ENCODE measurements at regions not wholly inside any gene's neighbourhood (a gene's known extent, or its start where the extent isn't known, plus 50 kb on each side); places are given as distances from the start of the nearest gene placed in this dataset.

GRCh38 chr10:131698986-131699385, 201.8 kb upstream of the PPP2R2D start:
- Histone ChIP-seq H3K79me2 (no peaks in the 10 kb centered on the region), H3K9me2 (replicated peaks; ENCODE audit: insufficient read depth) (no peaks in the 10 kb centered on the region), H2AFZ (no peak overlapping the region), H3K4me3 (no peak overlapping the region), H3K27ac (no peak overlapping the region), H3K4me1 (ENCODE audit: insufficient read depth) (no peaks in the 10 kb centered on the region), H3K4me2 (no peak overlapping the region), H3K9me3 (ENCODE audit: low read depth) (no peaks in the 10 kb centered on the region), H4K20me1 (ENCODE audit: insufficient read depth, poor library complexity, severe bottlenecking) (no peaks in the 10 kb centered on the region), H3K27me3 (no peaks in the 10 kb centered on the region), H3K36me3 (replicated peaks; ENCODE audit: insufficient read depth, low read depth) (no peaks in the 10 kb centered on the region)
- no peak for DNase-seq (ENCODE audit: low spot score)
- 84% methylated on average over 12 of the region's 12 CpGs for WGBS (ENCODE audit: low lambda C conversion rate, missing lambda C conversion rate)
- TF ChIP-seq EZH2 (IDR thresholded peaks at IDR 0.05; ENCODE audit: borderline replicate concordance): no peak
- TF ChIP-seq, protein P1, sequence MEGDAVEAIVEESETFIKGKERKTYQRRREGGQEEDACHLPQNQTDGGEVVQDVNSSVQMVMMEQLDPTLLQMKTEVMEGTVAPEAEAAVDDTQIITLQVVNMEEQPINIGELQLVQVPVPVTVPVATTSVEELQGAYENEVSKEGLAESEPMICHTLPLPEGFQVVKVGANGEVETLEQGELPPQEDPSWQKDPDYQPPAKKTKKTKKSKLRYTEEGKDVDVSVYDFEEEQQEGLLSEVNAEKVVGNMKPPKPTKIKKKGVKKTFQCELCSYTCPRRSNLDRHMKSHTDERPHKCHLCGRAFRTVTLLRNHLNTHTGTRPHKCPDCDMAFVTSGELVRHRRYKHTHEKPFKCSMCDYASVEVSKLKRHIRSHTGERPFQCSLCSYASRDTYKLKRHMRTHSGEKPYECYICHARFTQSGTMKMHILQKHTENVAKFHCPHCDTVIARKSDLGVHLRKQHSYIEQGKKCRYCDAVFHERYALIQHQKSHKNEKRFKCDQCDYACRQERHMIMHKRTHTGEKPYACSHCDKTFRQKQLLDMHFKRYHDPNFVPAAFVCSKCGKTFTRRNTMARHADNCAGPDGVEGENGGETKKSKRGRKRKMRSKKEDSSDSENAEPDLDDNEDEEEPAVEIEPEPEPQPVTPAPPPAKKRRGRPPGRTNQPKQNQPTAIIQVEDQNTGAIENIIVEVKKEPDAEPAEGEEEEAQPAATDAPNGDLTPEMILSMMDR (IDR thresholded peaks at IDR 0.05; ENCODE audit: poor library complexity): no peak
- no peak for TF ChIP-seq EZH2phosphoT487 (IDR thresholded peaks at IDR 0.05; ENCODE audit: low read depth, severe bottlenecking, unreplicated experiment)

DNA sequence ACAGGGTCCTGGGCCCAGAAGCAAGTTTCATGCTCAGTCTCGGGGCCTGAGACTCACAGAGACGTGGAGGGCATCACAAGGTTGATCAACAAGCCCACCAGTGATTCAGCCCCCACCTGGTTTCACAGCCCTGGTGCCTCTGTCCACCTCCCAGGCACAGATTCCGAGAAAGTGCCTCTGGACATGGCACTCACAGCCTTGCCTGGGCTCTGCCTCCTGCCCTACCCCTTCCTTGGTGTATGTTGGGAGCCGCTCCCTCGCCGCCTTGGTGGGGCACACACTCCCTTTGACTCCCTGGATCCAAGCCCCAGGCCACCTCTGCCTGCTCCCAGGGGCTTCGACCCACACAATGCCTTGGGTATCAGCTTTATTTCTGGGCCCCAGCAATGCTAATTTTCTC, 200.8 kb upstream of the PPP2R2D start:
- Histone ChIP-seq H3K4me1 (ENCODE audit: insufficient read depth) (no peaks in the 10 kb centered on the region), H3K4me2 (no peak overlapping the region)
- DNase-seq (ENCODE audit: low spot score): no peak

DNA sequence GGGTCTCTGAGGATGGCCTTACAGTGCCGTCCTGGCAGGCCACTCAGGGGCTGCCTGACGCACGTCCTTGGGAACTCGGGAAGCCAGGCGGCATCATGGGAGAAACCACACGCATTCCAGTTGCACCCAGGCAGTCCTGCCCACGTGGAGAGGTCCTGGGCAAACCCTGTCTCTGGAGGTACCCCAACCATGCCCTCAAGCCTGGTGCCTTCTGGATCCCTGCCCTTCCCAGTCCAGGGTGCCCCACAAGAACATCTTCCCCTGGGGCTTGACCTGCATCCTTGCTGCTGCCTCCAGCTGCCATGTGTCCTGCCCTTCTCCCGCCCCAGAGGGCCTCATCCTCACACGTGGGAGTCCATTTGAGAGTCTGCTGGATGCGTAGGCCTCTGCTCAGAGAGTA, 200.3 kb upstream of the PPP2R2D start:
- no peaks in the 10 kb centered on the region for H3K4me1 ChIP-seq (ENCODE audit: insufficient read depth)
- no peak overlapping the region for H3K4me3 ChIP-seq
- H2AFZ ChIP-seq: no peak overlapping the region
- no peak for TF ChIP-seq EZH2 (IDR thresholded peaks at IDR 0.05; ENCODE audit: borderline replicate concordance)
- no peak for TF ChIP-seq EZH2phosphoT487 (IDR thresholded peaks at IDR 0.05; ENCODE audit: low read depth, severe bottlenecking, unreplicated experiment)
- TF ChIP-seq, protein P1 (IDR thresholded peaks at IDR 0.05; ENCODE audit: poor library complexity): no peak
- DNase-seq (ENCODE audit: low spot score): no peak
- H3K27ac ChIP-seq: no peak overlapping the region
- no peaks in the 10 kb centered on the region for H3K36me3 ChIP-seq (replicated peaks; ENCODE audit: insufficient read depth, low read depth)
- H3K4me2 ChIP-seq: no peak overlapping the region
- H3K9me2 ChIP-seq (replicated peaks; ENCODE audit: insufficient read depth): no peaks in the 10 kb centered on the region
- no peaks in the 10 kb centered on the region for H3K27me3 ChIP-seq
- 82% methylated on average over 10 of the region's 10 CpGs for WGBS (ENCODE audit: low lambda C conversion rate, missing lambda C conversion rate)
- H4K20me1 ChIP-seq (ENCODE audit: insufficient read depth, poor library complexity, severe bottlenecking): no peaks in the 10 kb centered on the region
- no peaks in the 10 kb centered on the region for H3K79me2 ChIP-seq
- H3K9me3 ChIP-seq (ENCODE audit: low read depth): no peaks in the 10 kb centered on the region

More for the DNA sequence above, 200.8 kb upstream of the PPP2R2D start:
- H3K36me3 ChIP-seq (replicated peaks; ENCODE audit: insufficient read depth, low read depth): no peaks in the 10 kb centered on the region
- no peak for TF ChIP-seq EZH2phosphoT487 (IDR thresholded peaks at IDR 0.05; ENCODE audit: low read depth, severe bottlenecking, unreplicated experiment)
- TF ChIP-seq EZH2 (IDR thresholded peaks at IDR 0.05; ENCODE audit: borderline replicate concordance): no peak
- TF ChIP-seq, protein P1 (IDR thresholded peaks at IDR 0.05; ENCODE audit: poor library complexity): no peak
- no peaks in the 10 kb centered on the region for H4K20me1 ChIP-seq (ENCODE audit: insufficient read depth, poor library complexity, severe bottlenecking)
- H3K9me2 ChIP-seq (replicated peaks; ENCODE audit: insufficient read depth): no peaks in the 10 kb centered on the region
- H3K27ac ChIP-seq: no peak overlapping the region
- H2AFZ ChIP-seq: no peak overlapping the region
- 89% methylated on average over 7 of the region's 7 CpGs for WGBS (ENCODE audit: low lambda C conversion rate, missing lambda C conversion rate)
- H3K79me2 ChIP-seq: no peaks in the 10 kb centered on the region
- H3K27me3 ChIP-seq: no peaks in the 10 kb centered on the region
- no peaks in the 10 kb centered on the region for H3K9me3 ChIP-seq (ENCODE audit: low read depth)
- H3K4me3 ChIP-seq: no peak overlapping the region
